ENCODE measurements at regions not wholly inside any gene's neighbourhood (a gene's known extent, or its start where the extent isn't known, plus 50 kb on each side); places are given as distances from the start of the nearest gene placed in this dataset.

- DNase-seq (ENCODE audit: extremely low read depth, insufficient read length), result no peak
- Histone ChIP-seq H3K36me3 (ENCODE audit: control insufficient read depth, insufficient read depth, low read length) (no peaks in the 10 kb centered on the region), H3K27me3 (replicated peaks; ENCODE audit: control insufficient read depth, insufficient read depth, low read length) (no peaks in the 10 kb centered on the region), H3K4me3 (replicated peaks; ENCODE audit: low read depth, low read length) (no peak overlapping the region)
- TF ChIP-seq CTCF (IDR thresholded peaks at IDR 0.05; ENCODE audit: insufficient read depth, low read length, poor library complexity, severe bottlenecking), result no peak
Measured at GRCh38 chr3:80141557-80141956, 373.8 kb upstream of the ROBO1 start.

GRCh38 chr3:80116281-80116680 lies 348.5 kb upstream of the ROBO1 start:
- Histone ChIP-seq H3K27me3 (replicated peaks; ENCODE audit: control insufficient read depth, insufficient read depth, low read length) (no peaks in the 10 kb centered on the region), H3K4me3 (replicated peaks; ENCODE audit: low read depth, low read length) (no peak overlapping the region), H3K36me3 (ENCODE audit: control insufficient read depth, insufficient read depth, low read length) (no peaks in the 10 kb centered on the region)
- no peak for TF ChIP-seq CTCF (IDR thresholded peaks at IDR 0.05; ENCODE audit: insufficient read depth, low read length, poor library complexity, severe bottlenecking)
- no peak for DNase-seq (ENCODE audit: extremely low read depth, insufficient read length)

GRCh38 chr3:80114694-80115093 lies 346.9 kb upstream of the ROBO1 start:
- no peak for TF ChIP-seq CTCF (IDR thresholded peaks at IDR 0.05; ENCODE audit: insufficient read depth, low read length, poor library complexity, severe bottlenecking)
- H3K4me3 ChIP-seq (replicated peaks; ENCODE audit: low read depth, low read length), result no peak overlapping the region
- H3K36me3 ChIP-seq (ENCODE audit: control insufficient read depth, insufficient read depth, low read length), result no peaks in the 10 kb centered on the region
- DNase-seq (ENCODE audit: extremely low read depth, insufficient read length), result no peak
- H3K27me3 ChIP-seq (replicated peaks; ENCODE audit: control insufficient read depth, insufficient read depth, low read length), result no peaks in the 10 kb centered on the region

- no peak for DNase-seq (ENCODE audit: extremely low read depth, insufficient read length)
- TF ChIP-seq CTCF (IDR thresholded peaks at IDR 0.05; ENCODE audit: insufficient read depth, low read length, poor library complexity, severe bottlenecking), result no peak
- no peaks in the 10 kb centered on the region for H3K27me3 ChIP-seq (replicated peaks; ENCODE audit: control insufficient read depth, insufficient read depth, low read length)
- H3K36me3 ChIP-seq (ENCODE audit: control insufficient read depth, insufficient read depth, low read length), result no peaks in the 10 kb centered on the region
- no peak overlapping the region for H3K4me3 ChIP-seq (replicated peaks; ENCODE audit: low read depth, low read length)
Measured at GRCh38 chr3:80113331-80113730, 345.5 kb upstream of the ROBO1 start.

- Histone ChIP-seq H3K36me3 (ENCODE audit: control insufficient read depth, insufficient read depth, low read length) (no peaks in the 10 kb centered on the region), H3K27me3 (replicated peaks; ENCODE audit: control insufficient read depth, insufficient read depth, low read length) (no peaks in the 10 kb centered on the region), H3K4me3 (replicated peaks; ENCODE audit: low read depth, low read length) (no peak overlapping the region)
- no peak for DNase-seq (ENCODE audit: extremely low read depth, insufficient read length)
- no peak for TF ChIP-seq CTCF (IDR thresholded peaks at IDR 0.05; ENCODE audit: insufficient read depth, low read length, poor library complexity, severe bottlenecking)
Measured at GRCh38 chr3:80099559-80100066, 331.8 kb upstream of the ROBO1 start.

GRCh38 chr3:80097674-80098073 lies 329.9 kb upstream of the ROBO1 start:
- DNase-seq (ENCODE audit: extremely low read depth, insufficient read length), result no peak
- no peak overlapping the region for H3K4me3 ChIP-seq (replicated peaks; ENCODE audit: low read depth, low read length)
- H3K27me3 ChIP-seq (replicated peaks; ENCODE audit: control insufficient read depth, insufficient read depth, low read length), result no peaks in the 10 kb centered on the region
- TF ChIP-seq CTCF (IDR thresholded peaks at IDR 0.05; ENCODE audit: insufficient read depth, low read length, poor library complexity, severe bottlenecking), result no peak
- H3K36me3 ChIP-seq (ENCODE audit: control insufficient read depth, insufficient read depth, low read length), result no peaks in the 10 kb centered on the region

Measured in GM06990 (cell line).